Esophagus muscularis mucosa (tissue), 4 donors: ENCODE measurements at regions not wholly inside any gene's neighbourhood (a gene's known extent, or its start where the extent isn't known, plus 50 kb on each side); places are given as distances from the start of the nearest gene placed in this dataset.

Experiments used
- CTCF ChIP-seq, 3 experiments: fragments of 200-600 bp in 2 of 3; fragments of 450-650 bp in 1 of 3; sonication (generic) in 2 of 3; IDR thresholded peaks; one replicate each; pipeline ENCODE4 v1.5.1; 2017 to 2019; ENCODE audit warnings: antibody characterized with exemption in 3 of 3, mild to moderate bottlenecking in 2 of 3, moderate library complexity in 1 of 3
- EP300 ChIP-seq: sonication (generic); formaldehyde crosslinking; IDR thresholded peaks from one replicate; pipeline ENCODE4 v1.6.1; 2017; ENCODE audit warnings: antibody characterized with exemption
- POLR2A ChIP-seq: fragments of 450-650 bp; IDR thresholded peaks from one replicate; pipeline ENCODE4 v1.6.1; 2017; ENCODE audit warnings: antibody characterized with exemption, moderate library complexity, mild to moderate bottlenecking, low read depth
- POLR2AphosphoS5 ChIP-seq, 2 donors: sonication (generic); formaldehyde crosslinking; IDR thresholded peaks; one replicate each; pipeline ENCODE4 v1.6.1; 2017; ENCODE audit warnings: antibody characterized with exemption in 2 of 2

GRCh38 chr7:145211211-145211610, 375.4 kb upstream of the TPK1 start:
- TF ChIP-seq CTCF (IDR thresholded peaks at IDR 0.05) (no peak), POLR2A (no peak), POLR2AphosphoS5 (IDR thresholded peaks at IDR 0.05) (no peak), EP300 (no peak)
